ENCODE measurements at regions not wholly inside any gene's neighbourhood (a gene's known extent, or its start where the extent isn't known, plus 50 kb on each side); places are given as distances from the start of the nearest gene placed in this dataset.
"Not testable (repeated sequence)": the region's sequence is repeated elsewhere in the genome, so short reads cannot be mapped to it uniquely, and the experiment has no call there.

DNA sequence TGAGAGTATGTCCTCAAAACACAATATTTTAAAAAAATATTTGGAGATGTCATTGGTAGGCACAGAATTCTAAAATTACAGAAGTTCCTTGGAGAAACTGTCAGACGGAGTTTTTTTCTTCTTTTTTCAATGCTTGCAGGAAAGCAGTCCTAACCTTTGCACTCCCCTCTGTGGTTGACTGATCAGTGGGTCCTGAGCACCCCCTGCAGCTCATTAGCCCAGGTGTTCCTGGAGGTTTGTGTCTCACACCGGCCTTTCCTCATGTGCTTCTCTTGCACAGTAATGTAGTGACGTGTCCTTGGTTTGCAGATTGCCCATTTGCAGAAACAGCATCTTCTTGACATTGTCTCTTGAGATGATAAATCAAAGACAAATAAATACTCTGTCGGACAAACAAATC lies 513.0 kb downstream of the TMEM121 start:
- DNase-seq (ENCODE audit: low read depth in 3 of 3): peak; percentile 42 to 67 (median 60)

GRCh38 chr14:106044515-106044914 lies 518.1 kb downstream of the TMEM121 start:
- no peak for DNase-seq (ENCODE audit: low read depth in 3 of 3)

DNA sequence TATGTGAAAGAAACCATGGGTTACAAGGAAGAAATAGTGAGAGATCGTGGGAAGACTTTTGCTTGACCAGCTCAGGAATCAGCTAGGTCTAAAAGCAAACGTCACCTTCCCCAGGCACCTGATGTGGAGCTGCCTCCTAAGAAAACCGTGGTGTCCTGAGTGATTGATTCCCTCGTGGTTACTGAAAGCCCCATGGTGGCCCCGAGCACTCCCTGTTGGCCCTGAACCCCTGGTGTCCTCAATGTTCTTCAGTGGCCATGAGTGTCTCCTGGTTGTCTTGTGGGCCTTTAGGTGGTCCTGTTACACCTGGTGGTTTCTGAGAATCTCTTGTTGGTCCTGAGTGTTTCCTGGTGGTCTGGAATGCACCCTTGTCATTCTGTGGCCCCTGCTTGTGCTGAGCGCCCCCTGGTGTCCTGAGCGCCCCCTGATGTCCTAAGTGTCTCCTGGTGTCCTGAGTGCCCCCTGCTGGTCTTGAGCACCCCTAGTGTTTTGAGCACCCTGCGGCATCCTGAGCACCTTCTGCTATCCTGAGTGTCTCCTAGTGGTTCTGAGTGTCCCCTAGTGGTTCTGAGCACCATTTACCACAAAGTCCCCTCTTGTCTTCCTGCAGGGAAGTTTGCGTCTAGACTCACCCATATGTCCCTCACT lies 518.7 kb downstream of the TMEM121 start:
- DNase-seq (ENCODE audit: low read depth in 3 of 3): peak; percentile 68 to 89 (median 71)

DNA sequence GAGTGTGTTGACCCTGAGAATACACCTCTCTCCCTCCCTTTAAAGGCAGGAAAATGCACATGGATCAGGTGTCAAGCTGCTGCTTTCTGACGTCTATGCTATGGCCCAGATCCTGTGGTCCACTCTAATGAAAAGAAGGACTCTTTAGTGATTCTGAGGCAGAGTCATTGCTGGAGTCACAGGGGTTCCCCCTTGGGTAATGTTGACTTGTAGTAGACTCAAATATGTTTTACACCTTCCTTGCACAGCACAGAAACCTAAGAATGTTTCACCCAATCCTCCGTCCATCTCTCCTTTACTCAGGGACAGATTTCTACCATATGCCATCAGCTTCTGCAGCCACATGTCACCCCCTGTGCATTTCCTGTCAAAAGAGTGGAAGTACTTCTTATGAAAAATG lies 525.4 kb downstream of the TMEM121 start:
- no peak for DNase-seq (ENCODE audit: low read depth in 3 of 3)

DNA sequence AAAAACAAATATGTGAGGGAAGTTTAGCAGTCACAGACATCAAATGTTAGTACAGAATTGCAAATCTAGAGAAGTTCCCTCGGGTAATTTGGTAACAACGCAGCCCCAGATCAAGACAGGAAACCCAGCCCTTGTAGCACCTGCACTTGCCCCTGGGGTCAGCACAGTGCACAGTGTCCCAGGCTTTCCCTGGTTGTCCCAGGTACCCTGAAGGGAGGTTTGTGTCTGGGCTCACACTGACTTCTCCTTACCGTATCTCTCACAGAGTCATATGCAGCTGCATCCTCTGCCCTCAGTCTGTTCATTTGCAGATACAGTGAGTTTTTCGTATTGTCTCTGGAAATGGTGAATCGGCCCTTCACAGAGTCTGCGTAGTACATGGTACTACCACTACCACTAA lies 528.9 kb downstream of the TMEM121 start:
- no peak for DNase-seq (ENCODE audit: low read depth in 3 of 3)

GRCh38 chr14:106058342-106058741 lies 532.0 kb downstream of the TMEM121 start:
- no peak for DNase-seq (ENCODE audit: low read depth in 3 of 3)

GRCh38 chr14:106060276-106060975 lies 534.0 kb downstream of the TMEM121 start:
- DNase-seq (ENCODE audit: low read depth in 3 of 3): no peak

GRCh38 chr14:106061877-106062500 lies 535.6 kb downstream of the TMEM121 start:
- peak; percentile 35 to 82 (median 72) for DNase-seq (ENCODE audit: low read depth in 3 of 3)

- no peak for DNase-seq (ENCODE audit: low read depth in 3 of 3)
Measured at GRCh38 chr14:106062502-106063272, 536.3 kb downstream of the TMEM121 start.

DNA sequence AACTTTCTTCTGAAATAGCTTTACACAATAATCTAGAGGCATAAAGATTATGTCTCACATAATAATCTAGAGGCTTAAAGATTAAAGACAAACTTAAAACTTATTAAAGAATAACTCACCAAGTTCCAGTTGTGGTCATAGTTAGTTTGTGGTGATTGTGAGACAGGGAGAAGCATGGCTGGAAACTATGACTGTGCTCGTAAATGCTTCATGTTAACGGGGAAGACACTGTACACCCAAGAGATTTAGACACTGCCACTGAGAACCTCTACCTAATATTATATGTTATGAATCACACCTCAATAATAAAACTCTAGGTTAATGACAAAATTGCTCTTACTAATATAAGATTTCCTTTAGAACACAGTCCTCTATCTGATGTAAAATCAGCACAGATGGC lies 541.6 kb downstream of the TMEM121 start:
- no peak for DNase-seq (ENCODE audit: low read depth in 3 of 3)

DNA sequence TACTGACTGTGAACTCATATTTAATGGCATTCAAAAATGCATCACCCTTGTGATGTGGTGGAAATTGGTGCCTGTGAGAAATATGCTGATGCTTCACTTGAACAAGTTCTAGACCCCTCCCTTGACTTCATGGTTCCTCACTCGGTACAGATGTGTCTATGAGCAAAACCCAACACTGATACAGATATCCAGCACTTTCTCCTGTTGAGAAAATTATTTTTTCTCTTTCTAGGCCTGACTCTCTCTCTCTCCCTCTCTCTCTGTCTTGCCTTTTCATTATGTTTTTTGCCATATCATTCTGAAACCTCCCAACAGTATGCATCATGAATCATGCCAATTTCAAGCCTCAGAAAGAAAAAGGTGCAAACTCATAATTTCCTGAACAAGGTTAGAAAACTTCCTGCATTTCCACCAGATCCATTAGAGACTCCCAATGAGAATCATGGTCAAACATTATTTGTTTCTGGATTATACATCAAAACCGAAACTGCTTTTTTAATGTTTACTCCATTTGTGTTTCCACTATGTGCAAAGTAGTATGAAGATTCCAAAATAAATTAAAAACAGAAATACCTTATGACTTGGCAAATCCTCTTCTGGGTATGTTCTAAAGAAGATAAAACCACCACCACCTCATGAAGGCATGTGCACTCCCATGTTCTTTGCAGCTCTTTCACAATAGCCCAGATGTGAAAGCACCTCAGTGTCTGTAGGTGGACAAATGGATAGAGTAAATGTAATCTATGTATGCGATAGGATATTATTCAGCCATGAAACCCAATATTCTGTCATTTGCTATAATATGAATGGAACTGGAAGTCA lies 543.6 kb downstream of the TMEM121 start:
- no peak for DNase-seq (ENCODE audit: low read depth in 3 of 3)

DNA sequence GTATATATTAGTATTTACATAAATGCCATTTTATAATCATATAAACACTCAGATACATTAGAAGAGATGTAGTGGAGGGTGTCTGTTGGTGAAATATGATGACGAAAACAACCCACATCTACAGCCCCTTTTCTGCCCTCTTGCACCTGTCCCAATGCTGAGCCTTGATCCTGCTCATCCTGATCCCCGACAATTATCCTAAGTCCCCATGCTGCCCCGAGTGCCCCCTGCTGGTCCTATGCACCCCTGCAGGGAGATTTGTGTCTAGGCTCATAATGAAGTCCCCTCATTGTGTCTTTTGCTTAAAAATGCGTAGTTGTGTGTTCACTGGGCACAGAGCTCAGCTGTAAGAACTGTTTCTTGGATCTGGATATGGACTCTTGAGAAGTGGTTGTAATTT lies 554.5 kb downstream of the TMEM121 start:
- no peak for DNase-seq (ENCODE audit: low read depth in 3 of 3)

DNA sequence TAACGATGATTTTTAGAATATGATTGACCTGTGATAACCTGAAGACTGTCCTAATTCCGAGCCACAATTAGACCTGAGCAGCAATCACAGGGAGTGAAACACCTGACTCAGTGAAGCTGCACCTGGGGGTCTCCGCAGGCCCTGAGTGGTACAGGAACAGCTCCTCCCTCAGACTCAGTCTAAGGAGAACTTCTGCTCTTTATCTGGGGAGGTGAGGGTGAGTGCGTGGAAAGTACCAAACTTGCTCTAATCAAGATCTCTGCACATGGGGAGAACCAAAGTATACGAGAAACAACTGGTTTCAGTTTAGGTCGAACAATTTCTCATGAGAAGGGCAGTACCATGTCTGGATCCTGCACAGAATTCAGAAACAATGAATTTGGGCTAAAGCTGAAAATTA lies 555.3 kb downstream of the TMEM121 start:
- not testable (repeated sequence) for DNase-seq (ENCODE audit: low read depth in 3 of 3)

- no peak for DNase-seq (ENCODE audit: low read depth in 3 of 3)
Measured at GRCh38 chr14:106083082-106083481, 556.7 kb downstream of the TMEM121 start.

GRCh38 chr14:106087837-106088236 lies 561.5 kb downstream of the TMEM121 start:
- DNase-seq (ENCODE audit: low read depth in 3 of 3): no peak

- DNase-seq (ENCODE audit: low read depth in 3 of 3): not testable (repeated sequence)
Measured at GRCh38 chr14:106088860-106089259, 562.5 kb downstream of the TMEM121 start.

GRCh38 chr14:106094654-106095189 lies 568.3 kb downstream of the TMEM121 start:
- DNase-seq (ENCODE audit: low read depth in 3 of 3): peak; percentile 45 to 83 (median 67)

- DNase-seq (ENCODE audit: low read depth in 3 of 3): no peak
Measured at GRCh38 chr14:106107703-106108102, 581.3 kb downstream of the TMEM121 start.

GRCh38 chr14:106109337-106109736 lies 583.0 kb downstream of the TMEM121 start:
- no peak for DNase-seq (ENCODE audit: low read depth in 3 of 3)

DNA sequence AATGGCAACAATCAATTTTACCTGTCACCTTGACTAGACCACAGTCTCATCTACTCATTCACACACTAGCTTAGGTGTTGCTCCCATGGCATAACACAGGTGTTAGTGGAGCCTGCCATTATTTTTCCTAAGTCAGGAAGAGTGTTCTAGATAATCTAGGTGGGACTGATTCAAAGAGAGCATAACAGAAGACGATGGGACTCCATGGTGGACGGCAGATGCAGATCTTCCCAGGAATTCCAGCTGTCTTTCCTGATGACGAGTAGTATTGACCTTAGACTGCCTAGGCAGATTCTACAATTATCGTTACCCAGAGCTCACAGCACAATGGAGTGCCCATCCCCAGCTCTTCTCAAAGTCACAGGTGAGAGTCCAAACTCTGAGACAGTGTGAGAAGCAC lies 589.0 kb downstream of the TMEM121 start:
- no peak for DNase-seq (ENCODE audit: low read depth in 3 of 3)

DNA sequence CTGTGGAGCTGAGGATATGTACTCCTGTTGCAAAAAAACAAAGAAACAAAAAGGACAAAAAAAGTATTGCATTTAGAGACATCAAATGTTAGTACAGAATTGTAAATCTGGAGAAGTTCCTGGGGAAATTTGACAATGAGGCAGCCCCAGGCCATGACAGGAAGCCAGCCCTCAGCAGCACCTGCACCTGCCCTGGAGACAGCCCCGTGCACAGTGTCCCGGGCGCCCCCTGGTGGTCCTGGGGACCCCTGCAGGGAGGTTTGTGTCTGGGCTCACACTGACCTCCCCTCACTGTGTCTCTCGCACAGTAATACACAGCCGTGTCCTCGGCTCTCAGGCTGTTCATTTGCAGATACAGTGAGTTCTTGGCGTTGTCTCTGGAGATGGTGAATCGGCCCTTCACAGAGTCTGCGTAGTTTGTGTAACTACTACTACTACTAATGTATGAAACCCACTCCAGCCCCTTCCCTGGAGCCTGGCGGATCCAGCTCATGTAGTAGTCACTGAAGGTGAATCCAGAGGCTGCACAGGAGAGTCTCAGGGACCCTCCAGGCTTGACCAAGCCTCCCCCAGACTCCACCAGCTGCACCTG lies 590.1 kb downstream of the TMEM121 start:
- DNase-seq (ENCODE audit: low read depth in 3 of 3): peak in 1 of 3 experiments; percentile 37
